ENCODE measurements at regions not wholly inside any gene's neighbourhood (a gene's known extent, or its start where the extent isn't known, plus 50 kb on each side); places are given as distances from the start of the nearest gene placed in this dataset.

- TF ChIP-seq CTCF (IDR thresholded peaks at IDR 0.05): no peak
- no peak for TF ChIP-seq POLR2A (IDR thresholded peaks at IDR 0.05)
Observed at GRCh38 chr10:100647928-100648327, 97.5 kb upstream of the PAX2 start.
